SK-MEL-5 (cell line): ENCODE measurements at regions not wholly inside any gene's neighbourhood (a gene's known extent, or its start where the extent isn't known, plus 50 kb on each side); places are given as distances from the start of the nearest gene placed in this dataset.

ENCODE experiments used
- DNase-seq: peaks from one replicate; pipeline ENCODE4 v3.0.0-alpha.2; 2016; ENCODE audit warnings: low read depth, low spot score
- in situ Hi-C: cut with HindIII; loops from 2 replicates; pipeline ENCODE4 v1.10.0; 2016; ENCODE audit warnings: low sequenced_read_pairs, high pct_unique_total_duplicates, low pct_unique_long_range_greater_than_20kb

- in situ Hi-C loops, result no loop called here
- no peak for DNase-seq
Measured at GRCh38 chr12:41946106-41946505, 198.6 kb downstream of the GXYLT1 start.

- in situ Hi-C loops, result no loop called here
- no peak for DNase-seq
Measured at GRCh38 chr12:41944216-41944615, 200.5 kb downstream of the GXYLT1 start.

- in situ Hi-C loops, result no loop called here
- DNase-seq, result no peak
Measured at GRCh38 chr12:41943671-41944070, 201.0 kb downstream of the GXYLT1 start.

GRCh38 chr12:41942354-41942753 is 202.3 kb downstream of the GXYLT1 start:
- DNase-seq, result no peak
- in situ Hi-C loops, result no loop called here

DNA sequence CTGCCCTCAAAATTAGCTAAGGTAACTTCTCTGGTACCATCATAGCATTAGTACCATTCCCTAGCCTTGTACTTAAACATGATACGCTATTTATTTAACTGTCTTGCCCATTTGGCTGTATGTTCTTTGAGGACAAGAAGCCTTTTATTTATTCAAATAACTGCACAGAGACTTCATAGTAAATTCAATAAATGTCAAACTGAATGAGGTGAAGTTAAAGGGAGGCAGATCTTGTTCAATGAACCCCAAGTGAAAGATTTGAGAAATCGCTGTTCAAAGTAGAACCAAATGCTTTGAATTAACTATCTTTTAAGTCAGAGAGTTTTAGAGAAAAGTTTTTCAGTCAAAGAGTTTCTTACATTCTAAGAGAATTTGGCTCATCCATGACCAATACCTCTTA is 203.6 kb downstream of the GXYLT1 start:
- in situ Hi-C loops, result no loop called here
- no peak for DNase-seq

GRCh38 chr12:41940571-41940970 is 204.1 kb downstream of the GXYLT1 start:
- DNase-seq, result no peak
- in situ Hi-C loops, result no loop called here

DNA sequence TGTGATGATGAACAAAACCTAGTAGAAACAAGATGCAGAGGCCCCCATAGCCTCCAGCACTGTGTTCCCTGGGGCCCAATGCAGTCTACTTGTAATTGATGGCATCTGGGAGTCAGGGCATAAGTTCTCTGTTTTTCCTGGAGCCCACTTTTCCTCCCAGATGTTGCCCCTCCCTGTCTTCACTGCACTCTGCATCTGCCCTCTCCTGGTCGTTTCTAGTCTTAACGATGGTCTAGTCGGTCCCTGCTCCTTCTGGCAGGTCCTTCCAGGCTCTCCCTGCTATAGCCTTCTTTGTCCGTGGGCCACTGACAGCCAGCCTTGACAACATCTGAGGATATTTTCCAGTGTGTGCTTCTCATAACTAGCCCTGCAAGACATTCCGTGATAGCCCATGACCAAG is 208.3 kb downstream of the GXYLT1 start:
- peak; percentile 9 for DNase-seq
- in situ Hi-C loops, result no loop called here

- in situ Hi-C loops, result no loop called here
Measured at GRCh38 chr12:41935911-41936310, 208.8 kb downstream of the GXYLT1 start.

GRCh38 chr12:41932470-41932991 is 212.1 kb downstream of the GXYLT1 start:
- in situ Hi-C loops, result no loop called here
- no peak for DNase-seq

More at GRCh38 chr12:41935911-41936310, 208.8 kb downstream of the GXYLT1 start:
- DNase-seq, result no peak

DNA sequence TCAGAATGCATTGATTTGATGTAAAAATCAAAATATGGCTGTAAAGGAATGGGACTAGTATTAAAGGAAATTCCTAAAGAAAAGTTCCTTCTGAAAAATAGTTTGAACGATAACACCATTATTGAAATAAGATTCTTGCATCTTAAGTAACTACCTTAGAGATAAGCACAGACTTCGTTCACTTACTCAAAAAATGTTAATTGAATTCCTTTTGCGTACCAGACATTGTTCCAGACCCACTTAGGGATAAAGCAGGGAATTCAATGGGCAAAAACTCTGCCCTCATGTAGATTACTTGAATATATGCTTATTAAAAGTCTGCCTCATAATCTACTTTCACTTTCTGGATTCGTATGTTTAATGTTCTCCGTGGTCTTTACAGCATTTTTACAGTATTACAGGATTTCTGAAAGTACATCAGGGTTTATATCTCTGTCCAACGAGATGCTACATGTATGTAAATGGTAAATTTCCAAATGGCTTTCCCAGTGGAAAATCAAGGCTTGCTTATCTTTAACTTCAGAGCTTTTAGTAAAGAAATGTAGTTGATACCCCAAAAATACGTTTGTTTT is 213.7 kb downstream of the GXYLT1 start:
- in situ Hi-C loops, result no loop called here
- DNase-seq, result no peak

GRCh38 chr12:41924111-41924510 is 220.6 kb downstream of the GXYLT1 start:
- no peak for DNase-seq
- in situ Hi-C loops, result no loop called here

- DNase-seq, result no peak
- in situ Hi-C loops, result no loop called here
Measured at GRCh38 chr12:41923351-41923750, 221.3 kb downstream of the GXYLT1 start.

DNA sequence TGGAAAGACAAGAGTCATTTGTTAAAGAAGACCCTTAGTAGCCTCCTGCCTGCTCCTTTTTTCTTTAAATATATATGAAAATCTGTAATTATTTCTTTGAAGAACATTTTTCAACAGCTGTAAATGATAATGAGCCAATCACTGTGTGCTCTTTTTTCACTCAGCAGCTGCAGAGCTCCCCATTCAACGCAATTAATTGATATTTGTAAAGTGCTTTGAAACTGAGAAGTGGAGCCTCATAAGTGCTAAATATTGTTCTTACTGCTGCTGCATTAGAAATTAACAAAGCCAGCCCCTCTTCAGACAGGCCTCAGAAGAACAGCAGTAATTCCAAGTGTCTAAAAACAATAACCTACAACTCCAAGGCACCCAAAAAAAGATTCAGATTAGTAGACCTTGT is 224.3 kb downstream of the GXYLT1 start:
- in situ Hi-C loops, result no loop called here
- DNase-seq, result no peak

DNA sequence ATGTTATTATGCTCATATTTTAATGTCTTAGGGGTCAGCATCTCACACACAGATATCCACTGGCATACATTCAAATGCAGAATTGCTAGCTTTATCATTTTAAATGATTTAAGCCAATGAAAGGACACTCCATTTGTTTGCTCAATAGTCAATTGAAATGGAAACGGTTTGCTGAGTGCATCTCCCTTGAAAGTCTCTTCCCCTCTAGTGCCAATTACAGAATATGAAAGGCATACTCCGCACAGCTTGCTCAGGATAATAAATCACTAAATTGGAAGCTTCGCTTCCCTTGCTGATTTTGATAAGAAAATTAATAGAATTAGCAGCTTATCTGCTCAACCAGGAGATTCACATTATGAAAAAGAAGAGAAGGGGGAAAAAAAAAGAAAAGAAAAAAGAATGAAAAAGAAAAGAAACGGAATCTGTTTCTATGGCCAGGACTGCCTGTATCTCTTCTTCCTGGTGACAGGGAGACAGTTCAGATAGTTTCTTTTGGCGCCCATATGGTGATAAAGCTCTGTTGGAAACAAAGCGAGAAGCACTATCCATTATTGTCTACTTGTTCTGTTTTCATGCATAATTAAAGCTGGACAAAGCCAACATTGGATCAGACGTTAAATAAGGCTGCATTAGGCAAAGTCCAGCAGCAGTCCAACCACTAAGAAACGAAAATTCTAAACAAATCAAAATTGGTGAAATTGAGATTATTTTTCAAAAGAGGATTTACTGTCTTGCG is 225.0 kb downstream of the GXYLT1 start:
- DNase-seq, result no peak
- in situ Hi-C loops, result no loop called here

GRCh38 chr12:41919048-41919447 is 225.6 kb downstream of the GXYLT1 start:
- no peak for DNase-seq
- in situ Hi-C loops, result no loop called here

DNA sequence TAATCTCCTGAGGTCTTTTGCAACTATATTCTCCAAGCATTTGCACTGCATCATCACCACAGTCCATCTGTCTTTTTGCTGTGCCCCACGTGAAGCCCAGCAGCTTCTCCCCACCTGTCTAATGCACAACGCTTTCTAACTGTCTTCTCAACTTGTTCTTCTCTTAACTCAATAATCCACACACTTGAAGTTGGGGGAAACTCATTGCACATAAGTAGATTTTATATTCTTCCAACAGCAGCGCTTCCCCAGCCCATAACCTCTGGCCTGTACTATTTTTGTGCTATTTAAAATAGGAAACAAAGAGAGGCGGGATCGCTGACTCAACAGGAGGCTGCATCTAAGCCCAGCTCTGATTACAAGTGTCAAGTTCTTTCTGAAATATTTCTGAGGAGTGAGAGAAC is 226.7 kb downstream of the GXYLT1 start:
- in situ Hi-C loops, result no loop called here
- no peak for DNase-seq

DNA sequence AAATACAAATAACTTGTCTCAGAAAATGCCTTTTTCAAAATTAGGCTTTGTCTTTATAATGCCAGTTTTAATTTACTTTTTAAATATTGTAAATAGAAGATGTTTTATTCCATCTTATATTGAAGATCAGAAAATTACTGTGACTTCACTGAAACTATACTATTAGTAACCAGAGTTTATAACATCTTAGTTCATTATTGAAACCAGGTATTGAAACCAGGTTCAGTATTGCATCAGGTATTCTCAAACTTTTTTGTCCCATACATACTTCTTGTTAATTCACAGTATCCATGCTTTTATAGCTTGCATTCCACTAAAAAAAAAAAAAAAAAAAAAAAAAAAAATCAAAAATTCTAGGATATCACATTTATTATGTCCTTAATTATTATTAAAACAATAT is 227.5 kb downstream of the GXYLT1 start:
- in situ Hi-C loops, result no loop called here
- DNase-seq, result no peak

- no peak for DNase-seq
- in situ Hi-C loops, result no loop called here
Measured at GRCh38 chr12:41910578-41911320, 233.9 kb downstream of the GXYLT1 start.

GRCh38 chr12:41908206-41908605 is 236.5 kb downstream of the GXYLT1 start:
- in situ Hi-C loops, result no loop called here
- no peak for DNase-seq
